COLO668 (cell line): ENCODE measurements at regions not wholly inside any gene's neighbourhood (a gene's known extent, or its start where the extent isn't known, plus 50 kb on each side); places are given as distances from the start of the nearest gene placed in this dataset.
"Not testable (repeated sequence)": the region's sequence is repeated elsewhere in the genome, so short reads cannot be mapped to it uniquely, and the experiment has no call there.

Source experiments
- DNase-seq: peaks from one replicate; lab custom pipeline; 2025; ENCODE audit not compliant: unreplicated experiment; lab: John Stamatoyannopoulos, UW

GRCh38 chr1:65020774-65021173 is 54.4 kb upstream of the JAK1 start:
- no peak for DNase-seq

- DNase-seq, result no peak
Observed at GRCh38 chr1:65021795-65022194, 55.4 kb upstream of the JAK1 start.

DNA sequence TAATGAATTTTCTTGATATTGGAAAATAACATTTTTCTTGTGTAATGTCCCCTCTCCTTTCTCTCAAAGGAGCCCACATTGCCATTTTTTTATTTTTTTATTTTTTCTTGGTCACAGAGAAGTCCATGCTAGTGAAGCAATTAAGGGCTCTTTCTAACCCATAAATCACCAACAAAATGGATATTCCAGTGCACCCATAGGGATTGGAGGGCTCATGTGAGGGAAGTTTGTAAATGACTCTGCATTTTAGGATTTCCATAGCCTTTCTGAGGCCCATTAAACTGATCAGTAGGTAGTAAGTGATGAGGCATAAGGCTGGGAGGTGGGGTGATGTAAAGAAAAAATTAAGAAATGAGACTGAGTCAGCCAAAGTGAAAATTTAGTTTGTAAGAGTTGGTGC is 55.9 kb upstream of the JAK1 start:
- no peak for DNase-seq

GRCh38 chr1:65025794-65026193 is 59.4 kb upstream of the JAK1 start:
- no peak for DNase-seq

- no peak for DNase-seq
Observed at GRCh38 chr1:65026235-65026634, 59.9 kb upstream of the JAK1 start.

DNA sequence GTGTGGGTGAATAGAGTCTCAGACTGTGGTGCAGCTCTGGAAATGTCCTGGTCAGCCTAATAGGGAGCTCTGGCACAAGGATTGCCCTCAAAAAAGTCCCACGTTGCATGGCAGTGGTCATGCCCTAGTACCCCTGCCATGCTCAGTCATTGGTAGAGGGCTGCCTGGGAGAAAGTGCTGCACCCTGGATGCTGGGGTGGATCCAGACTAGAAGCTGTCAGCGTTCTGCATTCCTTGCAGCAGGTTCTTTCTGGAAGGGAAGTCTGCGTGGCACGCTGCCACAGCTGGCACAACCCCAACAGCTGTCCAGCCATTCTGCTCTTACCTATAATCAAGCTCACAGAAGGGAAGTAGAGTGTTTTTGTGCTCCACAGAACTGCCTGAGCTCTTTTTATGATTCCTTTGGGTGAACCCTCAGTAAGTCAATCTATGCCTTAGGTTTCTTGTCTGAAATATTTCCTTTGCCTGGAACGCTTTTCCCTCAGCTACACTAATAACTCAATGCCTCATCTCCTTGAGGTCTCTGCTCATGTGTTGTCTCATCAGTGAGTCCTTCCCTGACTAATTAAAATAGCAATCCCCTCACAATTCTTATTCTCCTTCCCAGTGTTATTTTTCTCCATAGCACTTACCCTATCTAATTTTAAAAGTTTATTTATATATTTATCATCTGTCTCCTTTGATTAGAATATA is 61.5 kb upstream of the JAK1 start:
- no peak for DNase-seq

DNA sequence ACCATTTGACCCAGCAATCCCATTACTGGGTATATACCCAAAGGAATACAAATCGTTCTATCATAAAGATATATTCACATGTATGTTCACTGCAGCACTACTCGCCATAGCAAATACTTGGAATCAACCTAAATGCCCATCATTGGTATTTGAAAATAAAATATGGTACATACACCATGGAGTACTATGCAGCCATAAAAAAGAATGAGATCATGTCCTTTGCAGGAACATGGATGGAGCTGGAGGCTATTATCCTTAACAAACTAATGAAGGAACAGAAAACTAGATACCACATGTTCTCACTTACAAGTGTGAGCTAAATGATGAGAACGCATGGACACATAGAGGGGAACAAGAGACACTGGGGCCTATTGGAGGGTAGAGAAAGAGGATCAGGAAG is 63.1 kb upstream of the JAK1 start:
- DNase-seq, result not testable (repeated sequence)

DNA sequence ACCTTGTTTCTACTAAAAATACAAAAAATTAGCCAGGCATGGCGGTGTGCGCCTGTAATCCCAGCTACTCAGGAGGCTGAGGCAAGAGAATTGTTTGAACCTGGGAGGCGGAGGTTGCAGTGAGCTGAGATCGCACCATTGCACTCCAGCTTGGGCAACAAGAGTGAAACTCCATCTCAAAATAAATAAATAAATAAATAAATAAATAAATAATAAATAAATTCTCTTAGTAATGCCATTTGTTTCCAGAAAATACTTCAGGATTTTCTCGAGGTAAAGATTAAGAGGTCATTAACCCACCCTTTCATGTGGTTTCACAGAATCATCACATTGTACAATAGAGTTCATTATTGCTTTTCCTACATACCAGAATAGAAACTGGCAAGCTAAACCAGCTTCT is 68.5 kb upstream of the JAK1 start:
- DNase-seq, result not testable (repeated sequence)

DNA sequence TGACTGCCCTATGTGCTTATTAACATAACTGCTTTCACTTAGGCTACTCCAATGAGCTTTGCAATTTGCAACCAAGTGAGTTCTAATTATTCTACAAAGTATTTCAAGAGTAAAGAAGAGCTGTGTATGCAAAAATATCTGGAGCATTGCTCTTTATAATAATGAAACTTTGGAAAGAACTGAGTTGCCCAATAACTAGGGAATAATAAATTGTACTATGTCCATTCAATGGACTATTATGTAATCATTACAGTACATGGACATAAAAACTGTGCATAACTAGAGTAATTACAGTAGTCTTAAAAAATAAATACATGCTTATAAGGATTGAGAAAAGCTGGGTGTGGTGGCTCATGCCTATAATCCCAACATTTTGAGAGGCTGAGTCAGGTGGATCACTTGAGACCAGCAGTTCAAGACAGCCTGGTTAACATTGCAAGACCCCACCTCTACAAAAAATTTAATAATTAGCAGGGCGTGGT is 70.3 kb upstream of the JAK1 start:
- no peak for DNase-seq

DNA sequence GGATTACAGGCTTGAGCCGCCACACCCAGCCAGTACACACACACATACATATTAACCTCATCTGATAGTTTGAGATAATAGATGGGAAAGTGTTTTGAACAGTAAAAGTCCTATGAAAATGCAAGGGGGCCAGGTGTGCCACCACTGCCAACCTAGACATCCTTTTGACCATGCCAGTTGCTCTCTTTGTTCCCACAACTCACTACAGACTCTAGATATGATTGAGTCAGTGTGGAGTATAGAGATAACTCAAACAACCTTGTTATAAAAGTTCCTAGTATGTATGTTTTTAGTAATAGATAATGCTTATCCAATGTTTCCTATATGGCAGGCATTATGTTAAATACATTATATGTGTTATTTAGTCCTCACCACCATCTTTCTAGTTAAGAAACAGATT is 72.7 kb upstream of the JAK1 start:
- DNase-seq, result no peak

- DNase-seq, result no peak
Observed at GRCh38 chr1:65039508-65039907, 73.2 kb upstream of the JAK1 start.

DNA sequence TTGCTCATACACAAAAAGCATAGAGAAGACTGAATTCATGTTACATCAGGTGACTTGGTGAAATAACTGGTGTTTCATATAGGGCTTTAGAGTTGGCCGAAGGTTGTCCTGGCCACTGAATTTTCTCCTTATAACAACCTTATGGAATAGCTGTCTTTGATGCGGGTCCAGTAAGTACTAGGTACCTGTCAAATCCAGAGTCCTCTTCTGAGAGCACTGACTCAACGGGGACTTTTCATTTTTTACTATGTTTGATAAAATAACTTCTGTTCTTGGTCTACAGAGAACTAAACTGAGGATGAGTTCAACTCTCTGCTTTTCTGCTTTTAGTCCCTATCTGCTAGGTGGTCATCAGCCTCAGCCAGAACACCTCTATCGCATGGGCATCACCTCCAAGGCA is 76.1 kb upstream of the JAK1 start:
- DNase-seq, result no peak

DNA sequence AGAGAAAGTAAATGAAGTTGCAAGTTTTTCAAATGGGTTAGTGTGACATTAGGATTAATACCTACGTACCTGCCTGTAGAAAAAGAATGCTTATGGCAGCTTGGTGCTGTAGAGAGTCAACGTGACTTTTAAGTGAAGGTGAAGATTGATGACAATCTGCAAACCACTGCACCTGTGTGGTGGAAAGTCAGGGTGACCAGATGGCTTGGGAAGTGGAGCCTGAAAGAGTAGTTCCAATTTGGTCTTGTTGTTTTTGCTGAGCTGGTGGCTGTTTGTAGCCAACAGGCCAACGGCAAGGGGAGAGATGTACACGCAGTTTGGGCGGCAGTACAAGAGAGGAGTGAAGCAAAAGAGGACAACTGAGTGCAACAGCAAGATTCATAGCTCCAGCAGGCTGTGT is 78.1 kb upstream of the JAK1 start:
- DNase-seq, result no peak

GRCh38 chr1:65045022-65045817 is 78.9 kb upstream of the JAK1 start:
- DNase-seq, result no peak

DNA sequence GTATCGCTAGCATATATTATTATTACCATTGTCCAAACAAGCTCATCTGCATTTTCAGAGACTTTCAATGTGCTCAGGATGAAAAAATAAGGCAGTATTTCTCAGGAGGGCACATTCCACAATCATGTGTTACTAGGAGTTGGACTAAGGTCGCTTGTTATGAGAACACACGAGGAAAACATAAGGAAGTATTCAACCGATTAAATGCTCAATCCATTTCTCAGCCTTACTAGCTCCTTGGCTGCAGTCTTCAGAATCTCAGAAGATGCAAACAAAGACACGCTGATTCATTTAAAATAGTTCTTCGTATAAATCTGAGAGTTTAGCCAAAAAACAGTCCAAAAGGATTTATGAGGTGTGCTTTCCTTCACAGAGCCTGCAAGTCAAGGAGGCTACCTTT is 82.0 kb upstream of the JAK1 start:
- no peak for DNase-seq

DNA sequence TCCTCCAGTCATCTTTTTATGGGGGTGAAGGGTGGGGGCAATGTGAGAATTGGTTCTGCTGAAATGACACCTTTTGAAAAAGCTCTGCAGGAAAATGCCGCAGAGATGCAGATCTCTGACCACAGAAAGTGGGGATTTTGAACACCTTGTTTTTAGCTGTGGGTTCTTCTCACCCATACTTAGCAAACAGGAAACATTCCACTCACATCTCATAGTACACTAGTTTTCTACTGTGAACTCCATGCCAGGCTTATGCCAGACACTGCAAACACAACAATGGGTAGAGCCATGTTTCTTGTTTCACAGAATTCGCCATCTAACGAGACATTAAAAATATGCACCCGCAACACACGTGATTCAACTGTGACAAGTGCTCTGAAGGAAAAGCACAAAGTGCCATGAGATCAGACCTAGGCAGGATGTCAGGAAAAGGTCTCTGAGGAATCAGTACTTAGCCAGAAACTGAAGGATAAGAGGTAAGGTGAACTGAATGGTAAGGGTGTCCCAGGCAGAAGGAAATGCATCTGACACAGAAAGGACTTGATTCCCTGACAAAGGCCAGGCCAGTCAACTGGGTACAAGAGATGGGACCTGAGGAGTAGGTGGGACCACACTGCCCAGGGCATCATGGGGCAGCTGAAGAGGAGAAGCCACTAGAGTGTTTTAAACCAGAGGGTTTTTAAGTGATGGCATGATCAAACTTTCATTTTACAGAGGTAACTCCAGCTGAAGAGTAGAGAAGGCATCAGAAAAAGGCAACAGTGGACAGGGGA is 83.8 kb upstream of the JAK1 start:
- DNase-seq, result no peak

DNA sequence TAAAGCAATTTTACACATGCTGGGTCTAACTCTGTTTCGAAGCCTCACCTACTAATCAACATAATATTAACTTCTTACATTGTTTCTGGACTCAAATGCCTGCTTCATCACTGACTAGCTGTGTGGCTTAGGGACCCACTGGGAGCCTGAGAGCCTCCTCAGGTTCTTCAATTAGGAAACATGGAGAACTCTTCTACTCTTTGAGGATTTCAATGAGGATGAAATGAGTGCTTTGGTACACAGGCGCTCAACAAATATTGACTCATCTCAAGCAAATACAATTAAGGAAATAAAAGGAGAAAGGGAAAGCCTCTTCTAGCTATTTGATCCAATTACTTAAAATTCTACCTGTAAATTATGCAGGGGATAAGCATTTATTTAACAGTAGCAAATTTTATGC is 84.4 kb upstream of the JAK1 start:
- no peak for DNase-seq

GRCh38 chr1:65054481-65054880 is 88.1 kb upstream of the JAK1 start:
- DNase-seq, result no peak

DNA sequence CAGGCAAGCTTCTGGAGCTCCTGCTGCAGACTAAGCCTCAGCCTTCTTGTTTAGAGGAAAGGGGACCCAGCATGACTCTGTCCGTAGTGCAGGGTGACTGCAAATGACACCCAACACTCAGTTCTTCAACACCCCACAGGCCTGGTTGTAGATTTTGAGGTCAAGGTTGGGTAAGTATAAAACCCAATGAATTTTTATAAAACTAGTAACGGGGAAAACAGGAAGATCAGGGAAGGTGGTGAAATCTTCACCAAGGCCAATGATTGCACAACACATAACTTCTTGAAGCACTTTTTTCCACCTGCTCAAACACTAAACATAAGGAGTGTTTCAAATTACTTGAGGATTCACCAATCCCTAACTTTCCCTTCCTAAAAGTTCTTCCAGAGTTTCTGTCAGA is 89.4 kb upstream of the JAK1 start:
- DNase-seq, result no peak

- DNase-seq, result no peak
Observed at GRCh38 chr1:65056234-65056633, 89.9 kb upstream of the JAK1 start.

GRCh38 chr1:65056866-65057265 is 90.5 kb upstream of the JAK1 start:
- DNase-seq, result no peak
